Fibroblast of lung (primary cell): ENCODE measurements at regions not wholly inside any gene's neighbourhood (a gene's known extent, or its start where the extent isn't known, plus 50 kb on each side); places are given as distances from the start of the nearest gene placed in this dataset.

Source experiments
- EZH2 ChIP-seq: IDR thresholded peaks from 2 replicates; pipeline ENCODE4 v1.5.1; 2012; ENCODE audit warnings: low read length, control low read depth, mild to moderate bottlenecking; ENCODE audit errors: missing control alignments
- TF ChIP-seq, protein P1 (sequence below), 2 donors: IDR thresholded peaks in 1 of 2; conservative IDR thresholded peaks in 1 of 2; 1 replicate in 1 of 2; 2 replicates in 1 of 2; pipeline ENCODE4 v1.5.1; 2011 to 2012; ENCODE audit warnings: low read length in 2 of 2, control low read depth in 1 of 2, inconsistent platforms in 1 of 2, low read depth in 1 of 2, mild to moderate bottlenecking in 1 of 2

DNA sequence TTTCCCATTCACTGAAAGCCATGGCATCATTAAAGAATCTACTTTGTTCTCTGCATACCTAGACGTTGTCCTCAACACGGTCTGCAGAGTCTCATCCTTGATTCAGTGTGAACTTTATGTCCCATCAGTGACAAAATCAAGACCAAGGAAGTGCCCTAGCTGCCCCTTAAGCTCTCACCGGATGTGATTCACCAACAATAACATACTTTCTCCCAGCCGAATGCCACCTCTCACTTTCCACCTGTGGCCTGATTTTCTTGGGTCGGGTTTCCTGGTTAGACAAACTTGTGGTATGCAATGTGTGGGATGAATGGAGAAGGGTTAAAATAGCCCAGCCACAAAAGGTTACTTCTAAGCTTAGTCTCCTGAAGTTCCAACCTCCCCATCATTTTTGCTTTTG, 145.3 kb upstream of the PAPPA start:
- TF ChIP-seq, protein P1, sequence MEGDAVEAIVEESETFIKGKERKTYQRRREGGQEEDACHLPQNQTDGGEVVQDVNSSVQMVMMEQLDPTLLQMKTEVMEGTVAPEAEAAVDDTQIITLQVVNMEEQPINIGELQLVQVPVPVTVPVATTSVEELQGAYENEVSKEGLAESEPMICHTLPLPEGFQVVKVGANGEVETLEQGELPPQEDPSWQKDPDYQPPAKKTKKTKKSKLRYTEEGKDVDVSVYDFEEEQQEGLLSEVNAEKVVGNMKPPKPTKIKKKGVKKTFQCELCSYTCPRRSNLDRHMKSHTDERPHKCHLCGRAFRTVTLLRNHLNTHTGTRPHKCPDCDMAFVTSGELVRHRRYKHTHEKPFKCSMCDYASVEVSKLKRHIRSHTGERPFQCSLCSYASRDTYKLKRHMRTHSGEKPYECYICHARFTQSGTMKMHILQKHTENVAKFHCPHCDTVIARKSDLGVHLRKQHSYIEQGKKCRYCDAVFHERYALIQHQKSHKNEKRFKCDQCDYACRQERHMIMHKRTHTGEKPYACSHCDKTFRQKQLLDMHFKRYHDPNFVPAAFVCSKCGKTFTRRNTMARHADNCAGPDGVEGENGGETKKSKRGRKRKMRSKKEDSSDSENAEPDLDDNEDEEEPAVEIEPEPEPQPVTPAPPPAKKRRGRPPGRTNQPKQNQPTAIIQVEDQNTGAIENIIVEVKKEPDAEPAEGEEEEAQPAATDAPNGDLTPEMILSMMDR (conservative IDR thresholded peaks at IDR 0.05 in 1 of 2, IDR thresholded peaks at IDR 0.05 in 1 of 2; ENCODE audit: low read depth in 1 of 2, low read length in 2 of 2), result no peak
- TF ChIP-seq EZH2, result no peak
